ENCODE measurements at regions not wholly inside any gene's neighbourhood (a gene's known extent, or its start where the extent isn't known, plus 50 kb on each side); places are given as distances from the start of the nearest gene placed in this dataset.

- no peak for TF ChIP-seq CTCF (IDR thresholded peaks at IDR 0.05)
- no peak for TF ChIP-seq POLR2A (IDR thresholded peaks at IDR 0.05)
These were observed 107.6 kb downstream of the GASK1B start for GRCh38 chr4:158065176-158065575.

All from esophagus squamous epithelium (tissue), 4 donors.